HEK293 (cell line): ENCODE measurements at regions not wholly inside any gene's neighbourhood (a gene's known extent, or its start where the extent isn't known, plus 50 kb on each side); places are given as distances from the start of the nearest gene placed in this dataset.

Source experiments
- REST ChIP-seq: fragments of 450-650 bp; formaldehyde crosslinking; IDR thresholded peaks from 2 replicates; pipeline ENCODE4 v1.5.1; 2016; ENCODE audit warnings: missing biosample characterization, missing genetic modification characterization
- ZBTB10 ChIP-seq: fragments of 450-650 bp; formaldehyde crosslinking; IDR thresholded peaks from 2 replicates; pipeline ENCODE4 v1.5.1; 2016; ENCODE audit warnings: missing biosample characterization, missing genetic modification characterization
- ZBTB17 ChIP-seq: fragments of 450-650 bp; formaldehyde crosslinking; IDR thresholded peaks from 2 replicates; pipeline ENCODE4 v1.5.1; 2016; ENCODE audit warnings: missing biosample characterization, missing genetic modification characterization
- ZBTB44 ChIP-seq: fragments of 450-650 bp; IDR thresholded peaks from 2 replicates; pipeline ENCODE4 v1.5.1; 2018; ENCODE audit warnings: missing biosample characterization, mild to moderate bottlenecking, missing genetic modification characterization
- ZBTB7A ChIP-seq: fragments of 450-650 bp; formaldehyde crosslinking; IDR thresholded peaks from 2 replicates; pipeline ENCODE4 v1.5.1; 2016; ENCODE audit warnings: low read depth, missing biosample characterization, missing genetic modification characterization
- ZFP37 ChIP-seq: fragments of 450-650 bp; formaldehyde crosslinking; IDR thresholded peaks from 2 replicates; pipeline ENCODE4 v1.5.1; 2016; ENCODE audit warnings: missing biosample characterization, missing genetic modification characterization
- ZNF24 ChIP-seq: fragments of 450-650 bp; formaldehyde crosslinking; IDR thresholded peaks from 2 replicates; pipeline ENCODE4 v1.5.1; 2016; ENCODE audit warnings: missing biosample characterization, missing genetic modification characterization
- ZNF274 ChIP-seq, 2 experiments: fragments of 200-500 bp in 1 of 2; fragments of 450-650 bp in 1 of 2; sonication (Bioruptor generic) in 1 of 2; formaldehyde crosslinking in 1 of 2; IDR thresholded peaks; 2 replicates each; pipeline versions ENCODE4 v1.5.1 to v1.6.1; 2014 to 2016; ENCODE audit warnings: borderline replicate concordance in 1 of 2, inconsistent platforms in 1 of 2, low read length in 1 of 2, missing biosample characterization in 1 of 2, missing genetic modification characterization in 1 of 2
- ZNF292 ChIP-seq: fragments of 450-650 bp; formaldehyde crosslinking; IDR thresholded peaks from 2 replicates; pipeline ENCODE4 v1.5.1; 2016; ENCODE audit warnings: low read depth, missing biosample characterization, missing genetic modification characterization, borderline replicate concordance
- ZNF302 ChIP-seq: fragments of 450-650 bp; formaldehyde crosslinking; IDR thresholded peaks from 2 replicates; pipeline ENCODE4 v1.5.1; 2016; ENCODE audit warnings: missing biosample characterization, missing genetic modification characterization, low read depth
- ZNF623 ChIP-seq: fragments of 450-650 bp; formaldehyde crosslinking; IDR thresholded peaks from 2 replicates; pipeline ENCODE4 v1.5.1; 2016; ENCODE audit warnings: missing biosample characterization, missing genetic modification characterization
- ZSCAN16 ChIP-seq: fragments of 450-650 bp; formaldehyde crosslinking; IDR thresholded peaks from 2 replicates; pipeline ENCODE4 v1.5.1; 2016; ENCODE audit warnings: missing biosample characterization, missing genetic modification characterization

- no peak for TF ChIP-seq ZNF24 (tag by site-specific recombination)
- TF ChIP-seq REST (tag by site-specific recombination) = no peak
- no peak for TF ChIP-seq ZNF292 (tag by site-specific recombination)
- no peak for TF ChIP-seq ZBTB7A (tag by site-specific recombination)
- TF ChIP-seq ZBTB44 (tag by site-specific recombination) = no peak
- no peak for TF ChIP-seq ZSCAN16
- no peak for TF ChIP-seq ZBTB17 (tag by site-specific recombination)
- TF ChIP-seq ZNF302 (tag by site-specific recombination) = no peak
- no peak for TF ChIP-seq ZNF274 (IDR thresholded peaks at IDR 0.05; ENCODE audit: low read length)
- no peak for TF ChIP-seq ZNF274 (tag by site-specific recombination; IDR thresholded peaks at IDR 0.05; ENCODE audit: borderline replicate concordance)
- TF ChIP-seq ZFP37 (tag by site-specific recombination) = no peak
- no peak for TF ChIP-seq ZBTB10 (tag by site-specific recombination)
- TF ChIP-seq ZNF623 = no peak
Observed at GRCh38 chr3:35320646-35321407, 318.5 kb upstream of the ARPP21 start.
